ENCODE measurements at regions not wholly inside any gene's neighbourhood (a gene's known extent, or its start where the extent isn't known, plus 50 kb on each side); places are given as distances from the start of the nearest gene placed in this dataset.

- peaks cover 14 to 36% (median 31%) of the 10 kb centered on the region in 5 donors for H3K4me1 ChIP-seq (ENCODE audit: control insufficient read depth in 5 of 5, insufficient read depth in 5 of 5, low read length in 5 of 5)
- H3K4me3 ChIP-seq (ENCODE audit: low read depth in 1 of 5, low read length in 5 of 5) = no peak overlapping the region
- no peak overlapping the region for H3K27ac ChIP-seq (ENCODE audit: low read depth, low read length)
- H3K36me3 ChIP-seq (ENCODE audit: control insufficient read depth in 5 of 5, insufficient read depth in 5 of 5, low read length in 5 of 5) = no peaks in the 10 kb centered on the region
- no peak overlapping the region for H3K9ac ChIP-seq (ENCODE audit: low read length in 5 of 5)
- H3K27me3 ChIP-seq (ENCODE audit: control insufficient read depth in 5 of 5, insufficient read depth in 4 of 5, low read length in 5 of 5) = no peaks in the 10 kb centered on the region
- H3K9me3 ChIP-seq (ENCODE audit: control insufficient read depth in 5 of 5, low read length in 5 of 5) = peaks cover 0 to 10% (median 3%) of the 10 kb centered on the region in 5 donors
These were observed 142.5 kb upstream of the FGGY start for GRCh38 chr1:59154401-59154800.

DNA sequence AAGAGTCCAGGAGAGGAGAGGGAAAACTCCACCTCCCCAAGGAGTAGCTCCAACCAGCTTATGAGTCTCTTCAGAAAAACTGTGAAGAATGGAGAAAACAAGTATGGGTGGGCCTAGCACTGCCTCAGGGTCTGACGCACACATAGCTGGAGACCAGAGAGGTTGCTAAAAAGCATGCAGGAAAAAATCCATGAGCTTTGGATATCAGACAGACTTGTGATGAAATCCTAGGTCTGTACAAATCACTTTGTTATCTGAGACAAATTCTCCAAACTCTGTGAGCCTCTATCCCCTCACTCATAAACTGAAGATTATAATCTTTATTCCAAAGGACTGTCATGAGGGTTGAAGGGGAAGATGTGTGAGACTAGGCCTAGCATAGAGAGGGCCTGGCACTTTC, 141.5 kb upstream of the FGGY start:
- Histone ChIP-seq H3K9ac (ENCODE audit: low read length in 5 of 5) (no peak overlapping the region), H3K4me1 (ENCODE audit: control insufficient read depth in 5 of 5, insufficient read depth in 5 of 5, low read length in 5 of 5) (peaks cover 14 to 32% (median 30%) of the 10 kb centered on the region in 5 donors), H3K27me3 (ENCODE audit: control insufficient read depth in 5 of 5, insufficient read depth in 4 of 5, low read length in 5 of 5) (no peaks in the 10 kb centered on the region), H3K36me3 (ENCODE audit: control insufficient read depth in 5 of 5, insufficient read depth in 5 of 5, low read length in 5 of 5) (no peaks in the 10 kb centered on the region), H3K9me3 (ENCODE audit: control insufficient read depth in 5 of 5, low read length in 5 of 5) (peaks cover 0 to 10% (median 3%) of the 10 kb centered on the region in 5 donors), H3K4me3 (ENCODE audit: low read depth in 1 of 5, low read length in 5 of 5) (no peak overlapping the region), H3K27ac (ENCODE audit: low read depth, low read length) (peak overlapping the region; percentile 13)

GRCh38 chr1:59156051-59156450, 140.8 kb upstream of the FGGY start:
- H3K27ac ChIP-seq (ENCODE audit: low read depth, low read length) = peak overlapping the region; percentile 13
- no peaks in the 10 kb centered on the region for H3K27me3 ChIP-seq (ENCODE audit: control insufficient read depth in 5 of 5, insufficient read depth in 4 of 5, low read length in 5 of 5)
- no peak overlapping the region for H3K4me3 ChIP-seq (ENCODE audit: low read depth in 1 of 5, low read length in 5 of 5)
- H3K9ac ChIP-seq (ENCODE audit: low read length in 5 of 5) = no peak overlapping the region
- peaks cover 0 to 10% (median 3%) of the 10 kb centered on the region in 5 donors for H3K9me3 ChIP-seq (ENCODE audit: control insufficient read depth in 5 of 5, low read length in 5 of 5)
- H3K4me1 ChIP-seq (ENCODE audit: control insufficient read depth in 5 of 5, insufficient read depth in 5 of 5, low read length in 5 of 5) = peaks cover 9 to 24% (median 23%) of the 10 kb centered on the region in 5 donors
- H3K36me3 ChIP-seq (ENCODE audit: control insufficient read depth in 5 of 5, insufficient read depth in 5 of 5, low read length in 5 of 5) = no peaks in the 10 kb centered on the region

- Histone ChIP-seq H3K9me3 (ENCODE audit: control insufficient read depth in 5 of 5, low read length in 5 of 5) (peaks cover 0 to 10% (median 3%) of the 10 kb centered on the region in 5 donors), H3K4me3 (ENCODE audit: low read depth in 1 of 5, low read length in 5 of 5) (no peak overlapping the region), H3K36me3 (ENCODE audit: control insufficient read depth in 5 of 5, insufficient read depth in 5 of 5, low read length in 5 of 5) (no peaks in the 10 kb centered on the region), H3K9ac (ENCODE audit: low read length in 5 of 5) (no peak overlapping the region), H3K27ac (ENCODE audit: low read depth, low read length) (peak overlapping the region; percentile 13), H3K4me1 (ENCODE audit: control insufficient read depth in 5 of 5, insufficient read depth in 5 of 5, low read length in 5 of 5) (peaks cover 7 to 18% (median 17%) of the 10 kb centered on the region in 5 donors), H3K27me3 (ENCODE audit: control insufficient read depth in 5 of 5, insufficient read depth in 4 of 5, low read length in 5 of 5) (no peaks in the 10 kb centered on the region)
These were observed 140.2 kb upstream of the FGGY start for GRCh38 chr1:59156526-59157199.

- H3K9ac ChIP-seq (ENCODE audit: low read length in 5 of 5) = no peak overlapping the region
- H3K4me3 ChIP-seq (ENCODE audit: low read depth in 1 of 5, low read length in 5 of 5) = no peak overlapping the region
- H3K27ac ChIP-seq (ENCODE audit: low read depth, low read length) = no peak overlapping the region
- no peaks in the 10 kb centered on the region for H3K36me3 ChIP-seq (ENCODE audit: control insufficient read depth in 5 of 5, insufficient read depth in 5 of 5, low read length in 5 of 5)
- H3K9me3 ChIP-seq (ENCODE audit: control insufficient read depth in 5 of 5, low read length in 5 of 5) = peaks cover 0 to 10% (median 3%) of the 10 kb centered on the region in 5 donors
- H3K27me3 ChIP-seq (ENCODE audit: control insufficient read depth in 5 of 5, insufficient read depth in 4 of 5, low read length in 5 of 5) = no peaks in the 10 kb centered on the region
- H3K4me1 ChIP-seq (ENCODE audit: control insufficient read depth in 5 of 5, insufficient read depth in 5 of 5, low read length in 5 of 5) = peaks cover 6 to 16% (median 15%) of the 10 kb centered on the region in 5 donors
These were observed 138.6 kb upstream of the FGGY start for GRCh38 chr1:59158321-59158720.

GRCh38 chr1:59159557-59160203, 137.2 kb upstream of the FGGY start:
- Histone ChIP-seq H3K4me1 (ENCODE audit: control insufficient read depth in 5 of 5, insufficient read depth in 5 of 5, low read length in 5 of 5) (peaks cover 6 to 20% (median 16%) of the 10 kb centered on the region in 5 donors), H3K36me3 (ENCODE audit: control insufficient read depth in 5 of 5, insufficient read depth in 5 of 5, low read length in 5 of 5) (no peaks in the 10 kb centered on the region), H3K27me3 (ENCODE audit: control insufficient read depth in 5 of 5, insufficient read depth in 4 of 5, low read length in 5 of 5) (no peaks in the 10 kb centered on the region), H3K27ac (ENCODE audit: low read depth, low read length) (no peak overlapping the region), H3K4me3 (ENCODE audit: low read depth in 1 of 5, low read length in 5 of 5) (no peak overlapping the region), H3K9ac (ENCODE audit: low read length in 5 of 5) (no peak overlapping the region), H3K9me3 (ENCODE audit: control insufficient read depth in 5 of 5, low read length in 5 of 5) (peaks cover 0 to 10% (median 3%) of the 10 kb centered on the region in 5 donors)

DNA sequence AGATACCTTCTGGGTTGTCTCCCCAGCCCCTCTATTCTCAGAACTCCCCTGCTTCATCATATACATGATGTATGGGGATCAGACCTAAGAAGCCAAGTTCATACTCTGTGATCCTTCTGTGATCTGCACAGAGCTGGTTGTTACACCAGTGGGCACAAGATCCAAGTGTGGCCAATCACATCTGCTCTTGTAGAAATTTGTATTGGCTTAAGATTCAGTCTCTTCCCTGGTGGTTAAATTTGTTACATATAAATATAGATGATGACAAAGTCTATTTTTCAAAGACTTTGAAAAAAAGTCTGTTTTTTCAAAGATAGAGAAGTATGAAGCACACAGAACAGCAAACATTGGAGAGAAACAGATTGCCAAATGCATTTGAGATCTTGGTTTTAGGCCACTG, 135.8 kb upstream of the FGGY start:
- H3K4me1 ChIP-seq (ENCODE audit: control insufficient read depth in 5 of 5, insufficient read depth in 5 of 5, low read length in 5 of 5) = peaks cover 5 to 17% (median 11%) of the 10 kb centered on the region in 5 donors
- no peak overlapping the region for H3K4me3 ChIP-seq (ENCODE audit: low read depth in 1 of 5, low read length in 5 of 5)
- H3K9ac ChIP-seq (ENCODE audit: low read length in 5 of 5) = no peak overlapping the region
- H3K36me3 ChIP-seq (ENCODE audit: control insufficient read depth in 5 of 5, insufficient read depth in 5 of 5, low read length in 5 of 5) = no peaks in the 10 kb centered on the region
- no peak overlapping the region for H3K27ac ChIP-seq (ENCODE audit: low read depth, low read length)
- H3K9me3 ChIP-seq (ENCODE audit: control insufficient read depth in 5 of 5, low read length in 5 of 5) = peaks cover 0 to 10% (median 3%) of the 10 kb centered on the region in 5 donors
- H3K27me3 ChIP-seq (ENCODE audit: control insufficient read depth in 5 of 5, insufficient read depth in 4 of 5, low read length in 5 of 5) = no peaks in the 10 kb centered on the region

- Histone ChIP-seq H3K27me3 (ENCODE audit: control insufficient read depth in 5 of 5, insufficient read depth in 4 of 5, low read length in 5 of 5) (no peaks in the 10 kb centered on the region), H3K27ac (ENCODE audit: low read depth, low read length) (no peak overlapping the region), H3K4me1 (ENCODE audit: control insufficient read depth in 5 of 5, insufficient read depth in 5 of 5, low read length in 5 of 5) (peaks cover 0 to 5% (median 0%) of the 10 kb centered on the region in 5 donors), H3K4me3 (ENCODE audit: low read depth in 1 of 5, low read length in 5 of 5) (no peak overlapping the region), H3K9ac (ENCODE audit: low read length in 5 of 5) (no peak overlapping the region), H3K9me3 (ENCODE audit: control insufficient read depth in 5 of 5, low read length in 5 of 5) (peaks cover 0 to 10% (median 3%) of the 10 kb centered on the region in 5 donors), H3K36me3 (ENCODE audit: control insufficient read depth in 5 of 5, insufficient read depth in 5 of 5, low read length in 5 of 5) (no peaks in the 10 kb centered on the region)
These were observed 134.2 kb upstream of the FGGY start for GRCh38 chr1:59162665-59163064.

DNA sequence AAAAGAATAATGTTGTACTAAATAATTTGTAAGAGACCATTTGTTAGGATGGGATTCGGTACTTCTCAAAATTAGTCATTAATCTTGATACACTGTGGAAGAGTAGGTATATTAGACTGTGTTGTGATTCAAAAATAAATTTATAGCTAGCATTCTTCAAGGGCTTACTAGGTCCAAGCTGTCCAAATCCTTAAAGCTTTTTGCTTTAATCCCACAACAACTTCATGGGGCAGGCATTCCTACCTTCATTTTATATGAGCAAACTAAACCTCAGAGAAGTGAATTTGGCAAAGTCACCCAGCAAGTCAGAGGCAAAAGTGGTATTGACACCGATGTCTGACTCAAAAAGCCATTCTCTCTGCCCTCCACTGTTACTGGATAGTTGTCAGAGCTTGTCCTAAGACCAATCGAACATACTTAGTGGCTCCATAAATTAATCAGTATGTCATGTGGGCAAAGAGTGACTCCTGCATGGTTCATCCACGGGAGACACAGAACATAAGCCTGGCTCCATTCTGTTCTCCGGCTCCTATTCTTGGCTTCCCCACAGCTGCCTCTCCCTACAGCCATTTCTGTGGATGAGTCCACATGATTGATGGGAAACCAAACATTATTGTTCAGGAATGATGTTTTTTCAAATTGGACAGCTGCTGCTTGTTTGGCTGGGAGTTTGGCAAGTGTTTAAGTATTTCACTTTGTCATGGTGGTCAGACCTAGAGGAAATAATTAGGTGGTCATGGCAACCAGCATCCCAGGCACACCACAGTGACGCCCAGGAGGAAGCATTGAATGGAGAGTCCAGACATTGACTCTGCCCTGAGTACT, 133.4 kb upstream of the FGGY start:
- Histone ChIP-seq H3K4me3 (ENCODE audit: low read depth in 1 of 5, low read length in 5 of 5) (no peak overlapping the region), H3K27me3 (ENCODE audit: control insufficient read depth in 5 of 5, insufficient read depth in 4 of 5, low read length in 5 of 5) (no peaks in the 10 kb centered on the region), H3K36me3 (ENCODE audit: control insufficient read depth in 5 of 5, insufficient read depth in 5 of 5, low read length in 5 of 5) (no peaks in the 10 kb centered on the region), H3K9ac (ENCODE audit: low read length in 5 of 5) (no peak overlapping the region), H3K4me1 (ENCODE audit: control insufficient read depth in 5 of 5, insufficient read depth in 5 of 5, low read length in 5 of 5) (peaks cover 0 to 5% (median 0%) of the 10 kb centered on the region in 5 donors), H3K27ac (ENCODE audit: low read depth, low read length) (no peak overlapping the region), H3K9me3 (ENCODE audit: control insufficient read depth in 5 of 5, low read length in 5 of 5) (peaks cover 0 to 6% (median under 1%) of the 10 kb centered on the region in 5 donors)

DNA sequence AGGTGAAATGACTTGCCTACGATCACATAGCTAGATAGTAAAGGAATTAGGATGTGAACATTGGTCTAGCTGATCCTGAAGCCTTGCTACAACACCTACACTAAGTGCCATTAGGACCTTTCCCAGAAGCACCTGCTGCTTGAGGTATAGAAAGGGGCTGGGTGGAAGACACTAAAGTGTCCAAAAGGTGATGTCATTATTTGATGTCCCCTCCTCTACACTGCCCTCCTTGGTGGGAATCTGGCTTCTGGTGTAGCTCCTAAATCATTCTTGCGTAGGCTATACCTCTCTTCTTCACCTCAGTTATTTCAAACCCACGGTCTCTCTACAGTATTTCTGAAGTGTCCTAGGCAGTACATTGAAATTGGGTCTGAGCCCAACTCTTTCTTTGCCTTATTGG, 132.5 kb upstream of the FGGY start:
- no peaks in the 10 kb centered on the region for H3K27me3 ChIP-seq (ENCODE audit: control insufficient read depth in 5 of 5, insufficient read depth in 4 of 5, low read length in 5 of 5)
- H3K4me3 ChIP-seq (ENCODE audit: low read depth in 1 of 5, low read length in 5 of 5) = no peak overlapping the region
- H3K27ac ChIP-seq (ENCODE audit: low read depth, low read length) = no peak overlapping the region
- no peaks in the 10 kb centered on the region for H3K36me3 ChIP-seq (ENCODE audit: control insufficient read depth in 5 of 5, insufficient read depth in 5 of 5, low read length in 5 of 5)
- H3K9ac ChIP-seq (ENCODE audit: low read length in 5 of 5) = no peak overlapping the region
- H3K9me3 ChIP-seq (ENCODE audit: control insufficient read depth in 5 of 5, low read length in 5 of 5) = no peaks in the 10 kb centered on the region
- peaks cover 0 to 5% (median 0%) of the 10 kb centered on the region in 5 donors for H3K4me1 ChIP-seq (ENCODE audit: control insufficient read depth in 5 of 5, insufficient read depth in 5 of 5, low read length in 5 of 5)

All from subcutaneous abdominal adipose tissue (tissue), 5 donors.